Endothelial cell of umbilical vein (primary cell): ENCODE measurements at regions not wholly inside any gene's neighbourhood (a gene's known extent, or its start where the extent isn't known, plus 50 kb on each side); places are given as distances from the start of the nearest gene placed in this dataset.
"Not testable (repeated sequence)": the region's sequence is repeated elsewhere in the genome, so short reads cannot be mapped to it uniquely, and the experiment has no call there.

ENCODE experiments used
- BruUV-seq: library from RNA; stranded (reverse); fragments of 400-500 nt; replicated peaks from 2 replicates; lab custom pipeline; 2021; lab: Mats Ljungman, UMichigan
- CTCF ChIA-PET: fragments of 300-600, 350-600 bp; sonication (Branson Sonifier 250); formaldehyde crosslinking; loops from one replicate; lab custom pipeline; 2021; ENCODE audit warnings: antibody characterized with exemption, inconsistent platforms; lab: Charles Lee
- POLR2A ChIA-PET: fragments of 300-600, 350-600 bp; sonication (Branson Sonifier 250); formaldehyde crosslinking; loops from one replicate; lab custom pipeline; 2021; ENCODE audit warnings: antibody characterized with exemption, inconsistent platforms; lab: Charles Lee
- DNase-seq: peaks from one replicate; pipeline ENCODE4 v3.0.0-alpha.2; 2011; ENCODE audit warnings: low read depth, low spot score
- FAIRE-seq: peaks from 2 replicates; lab custom pipeline; 2011; peaks lifted over from hg19 to GRCh38; lab: Jason Lieb, UNC
- H2AFZ ChIP-seq: 2 replicates; pipeline ENCODE4 v1.6.0; 2012; ENCODE audit warnings: low read depth, low read length, control low read depth, inconsistent platforms
- H3K27ac ChIP-seq: 2 replicates; pipeline ENCODE4 v1.5.1; 2011; ENCODE audit warnings: low read depth, mild to moderate bottlenecking, control low read depth, low read length, moderate library complexity; ENCODE audit not compliant: insufficient read depth
- H3K27me3 ChIP-seq, 2 experiments: 2 replicates each; pipeline versions ENCODE4 v1.6.0 to v1.6.1; 2011; ENCODE audit warnings: low read length in 2 of 2, mixed read lengths in 1 of 2; ENCODE audit not compliant: control insufficient read depth in 2 of 2, insufficient read depth in 2 of 2
- H3K36me3 ChIP-seq, 2 experiments: 2 replicates in 1 of 2; 3 replicates in 1 of 2; pipeline ENCODE4 v1.5.1; 2011; ENCODE audit warnings: low read length in 2 of 2, mild to moderate bottlenecking in 1 of 2, moderate library complexity in 1 of 2; ENCODE audit not compliant: control insufficient read depth in 2 of 2, insufficient read depth in 2 of 2; ENCODE audit errors: extremely low read depth in 1 of 2
- H3K4me1 ChIP-seq: 3 replicates; pipeline ENCODE4 v1.5.1; 2011; ENCODE audit warnings: mild to moderate bottlenecking, low read length; ENCODE audit not compliant: control insufficient read depth, insufficient read depth; ENCODE audit errors: extremely low read depth
- H3K4me2 ChIP-seq: 2 replicates; pipeline ENCODE4 v1.6.1; 2011; ENCODE audit warnings: low read length, control low read depth, mixed read lengths; ENCODE audit not compliant: insufficient read depth
- H3K4me3 ChIP-seq, 3 experiments: fragments of 200-600 bp in 1 of 3; sonication (generic), shearing (Covaris generic) in 1 of 3; replicated peaks in 1 of 3; 2 replicates each; pipeline ENCODE4 v1.5.1; 2011 to 2016; ENCODE audit warnings: control low read depth in 3 of 3, low read length in 3 of 3, mild to moderate bottlenecking in 2 of 3, inconsistent platforms in 1 of 3, low read depth in 1 of 3, moderate library complexity in 1 of 3; ENCODE audit not compliant: insufficient read depth in 1 of 3
- H3K79me2 ChIP-seq: 2 replicates; pipeline ENCODE4 v1.6.0; 2012; ENCODE audit warnings: low read length, inconsistent platforms; ENCODE audit not compliant: control insufficient read depth, insufficient read depth
- H3K9ac ChIP-seq: replicated peaks from 2 replicates; pipeline ENCODE3; 2011; ENCODE audit warnings: low read length, control low read depth; ENCODE audit not compliant: insufficient read depth; ENCODE audit errors: extremely low read depth
- H3K9me1 ChIP-seq: replicated peaks from 3 replicates; pipeline ENCODE4 v1.6.0; 2011; ENCODE audit warnings: mild to moderate bottlenecking, low read length; ENCODE audit not compliant: control insufficient read depth, insufficient read depth; ENCODE audit errors: extremely low read depth
- H3K9me3 ChIP-seq: replicated peaks from 2 replicates; pipeline ENCODE4 v1.5.1; 2012; ENCODE audit warnings: low read length, inconsistent platforms; ENCODE audit not compliant: control insufficient read depth, insufficient read depth
- H4K20me1 ChIP-seq: replicated peaks from 2 replicates; pipeline ENCODE3; 2011; ENCODE audit warnings: mild to moderate bottlenecking, low read length; ENCODE audit not compliant: control insufficient read depth, insufficient read depth; ENCODE audit errors: extremely low read depth
- dilution Hi-C: fragments of 300-500 bp; cut with MboI; formaldehyde crosslinking; loops from one replicate; pipeline ENCODE4 v1.15.0; 2019; ENCODE audit warnings: low sequenced_read_pairs; ENCODE audit not compliant: extremely low pct_ligation_motif_present
- intact Hi-C: fragments of 100-400 bp; cut with micrococcal nuclease; formaldehyde crosslinking; loops from one replicate; pipeline ENCODE4 v1.10.0; 2022

GRCh38 chr16:29253066-29253590 lies 153.4 kb downstream of the NPIPB11 start:
- H3K9me1 ChIP-seq, CTCF ChIA-PET, H3K4me3 ChIP-seq, intact Hi-C loops, H3K9ac ChIP-seq, H3K27ac ChIP-seq, POLR2A ChIA-PET, H3K36me3 ChIP-seq, H3K4me2 ChIP-seq, H3K9me3 ChIP-seq, H3K27me3 ChIP-seq, BruUV-seq, H4K20me1 ChIP-seq, H2AFZ ChIP-seq, dilution Hi-C loops, DNase-seq, FAIRE-seq, H3K79me2 ChIP-seq, H3K4me1 ChIP-seq: not testable (repeated sequence)

- H4K20me1 ChIP-seq, POLR2A ChIA-PET, FAIRE-seq, DNase-seq, H3K9me3 ChIP-seq, CTCF ChIA-PET, H3K79me2 ChIP-seq, H2AFZ ChIP-seq, H3K4me1 ChIP-seq, H3K4me2 ChIP-seq, H3K4me3 ChIP-seq, dilution Hi-C loops, H3K27me3 ChIP-seq, H3K36me3 ChIP-seq, H3K9ac ChIP-seq, H3K9me1 ChIP-seq, H3K27ac ChIP-seq, BruUV-seq, intact Hi-C loops: not testable (repeated sequence)
Observed at GRCh38 chr16:29252311-29252710, 154.2 kb downstream of the NPIPB11 start.

GRCh38 chr16:29251571-29252011 lies 154.9 kb downstream of the NPIPB11 start:
- H3K27ac ChIP-seq = peak overlapping the region; percentile 51
- BruUV-seq = TSS peak; percentile 99
- H3K27me3 ChIP-seq, intact Hi-C loops, H3K4me3 ChIP-seq, H3K36me3 ChIP-seq, dilution Hi-C loops, H3K79me2 ChIP-seq, POLR2A ChIA-PET, CTCF ChIA-PET, H3K4me2 ChIP-seq, H3K4me1 ChIP-seq, H3K9me1 ChIP-seq, H3K9me3 ChIP-seq, H4K20me1 ChIP-seq: not testable (repeated sequence)
- DNase-seq (peak; percentile 81), FAIRE-seq (peak; percentile 74)
- H3K9ac ChIP-seq = peak overlapping the region; percentile 23
- peak overlapping the region; percentile 73 for H2AFZ ChIP-seq

- BruUV-seq, H3K4me2 ChIP-seq, H3K27me3 ChIP-seq, H2AFZ ChIP-seq, H4K20me1 ChIP-seq, H3K9me3 ChIP-seq, POLR2A ChIA-PET, intact Hi-C loops, CTCF ChIA-PET, H3K36me3 ChIP-seq, H3K27ac ChIP-seq, H3K4me1 ChIP-seq, FAIRE-seq, H3K4me3 ChIP-seq, H3K79me2 ChIP-seq, DNase-seq, H3K9me1 ChIP-seq, dilution Hi-C loops: not testable (repeated sequence)
- H3K9ac ChIP-seq = peak overlapping the region; percentile 23
Observed at GRCh38 chr16:29250923-29251434, 155.5 kb downstream of the NPIPB11 start.
